ENCODE measurements at regions not wholly inside any gene's neighbourhood (a gene's known extent, or its start where the extent isn't known, plus 50 kb on each side); places are given as distances from the start of the nearest gene placed in this dataset.
"Not testable (repeated sequence)": the region's sequence is repeated elsewhere in the genome, so short reads cannot be mapped to it uniquely, and the experiment has no call there.

- H3K9me3 Mint-ChIP-seq; H3K36me3 Mint-ChIP-seq (ENCODE audit: low read depth); H3K27me3 Mint-ChIP-seq; intact Hi-C loops (cut with micrococcal nuclease); H3K4me1 Mint-ChIP-seq (ENCODE audit: low read depth); H3K4me3 Mint-ChIP-seq; H3K27ac Mint-ChIP-seq: not testable (repeated sequence)
Observed at GRCh38 chr13:100776686-100777085, 102.1 kb upstream of the TMTC4 start.

- peaks cover 6% of the 10 kb centered on the region for H3K4me1 Mint-ChIP-seq (ENCODE audit: low read depth)
- H3K36me3 Mint-ChIP-seq (ENCODE audit: low read depth): no peaks in the 10 kb centered on the region
- intact Hi-C loops (cut with micrococcal nuclease): no loop called here
- H3K27me3 Mint-ChIP-seq: no peaks in the 10 kb centered on the region
- H3K9me3 Mint-ChIP-seq: peaks cover 14% of the 10 kb centered on the region
- no peak overlapping the region for H3K27ac Mint-ChIP-seq
- H3K4me3 Mint-ChIP-seq: no peak overlapping the region
Observed at GRCh38 chr13:100773923-100774663, 99.5 kb upstream of the TMTC4 start.

- Mint-ChIP-seq H3K4me3 (no peak overlapping the region), H3K36me3 (ENCODE audit: low read depth) (no peaks in the 10 kb centered on the region), H3K9me3 (peaks cover 14% of the 10 kb centered on the region), H3K27ac (no peak overlapping the region), H3K4me1 (ENCODE audit: low read depth) (peaks cover 6% of the 10 kb centered on the region), H3K27me3 (no peaks in the 10 kb centered on the region)
- intact Hi-C loops (cut with micrococcal nuclease): no loop called here
Observed at GRCh38 chr13:100773429-100773828, 98.8 kb upstream of the TMTC4 start.

GRCh38 chr13:100767192-100767591 is 92.6 kb upstream of the TMTC4 start:
- no peak overlapping the region for H3K27ac Mint-ChIP-seq
- no peaks in the 10 kb centered on the region for H3K4me1 Mint-ChIP-seq (ENCODE audit: low read depth)
- no peak overlapping the region for H3K4me3 Mint-ChIP-seq
- intact Hi-C loops (cut with micrococcal nuclease): no loop called here
- no peaks in the 10 kb centered on the region for H3K27me3 Mint-ChIP-seq
- H3K36me3 Mint-ChIP-seq (ENCODE audit: low read depth): no peaks in the 10 kb centered on the region
- H3K9me3 Mint-ChIP-seq: peaks cover 11% of the 10 kb centered on the region

GRCh38 chr13:100766570-100766969 is 92.0 kb upstream of the TMTC4 start:
- H3K27me3 Mint-ChIP-seq; intact Hi-C loops (cut with micrococcal nuclease); H3K27ac Mint-ChIP-seq; H3K4me3 Mint-ChIP-seq; H3K4me1 Mint-ChIP-seq (ENCODE audit: low read depth); H3K36me3 Mint-ChIP-seq (ENCODE audit: low read depth): not testable (repeated sequence)
- H3K9me3 Mint-ChIP-seq: peaks cover 11% of the 10 kb centered on the region

GRCh38 chr13:100764937-100765336 is 90.3 kb upstream of the TMTC4 start:
- Mint-ChIP-seq H3K27ac (no peak overlapping the region), H3K27me3 (peaks cover 3% of the 10 kb centered on the region), H3K9me3 (peaks cover 9% of the 10 kb centered on the region), H3K36me3 (ENCODE audit: low read depth) (no peaks in the 10 kb centered on the region), H3K4me3 (no peak overlapping the region), H3K4me1 (ENCODE audit: low read depth) (no peaks in the 10 kb centered on the region)
- intact Hi-C loops (cut with micrococcal nuclease): no loop called here

GRCh38 chr13:100762126-100762525 is 87.5 kb upstream of the TMTC4 start:
- H3K4me3 Mint-ChIP-seq; H3K9me3 Mint-ChIP-seq; H3K27ac Mint-ChIP-seq; intact Hi-C loops (cut with micrococcal nuclease); H3K36me3 Mint-ChIP-seq (ENCODE audit: low read depth); H3K4me1 Mint-ChIP-seq (ENCODE audit: low read depth); H3K27me3 Mint-ChIP-seq: not testable (repeated sequence)

GRCh38 chr13:100755891-100756290 is 81.3 kb upstream of the TMTC4 start:
- no peaks in the 10 kb centered on the region for H3K4me1 Mint-ChIP-seq (ENCODE audit: low read depth)
- peaks cover 5% of the 10 kb centered on the region for H3K27me3 Mint-ChIP-seq
- no peak overlapping the region for H3K27ac Mint-ChIP-seq
- no peak overlapping the region for H3K4me3 Mint-ChIP-seq
- no peaks in the 10 kb centered on the region for H3K36me3 Mint-ChIP-seq (ENCODE audit: low read depth)
- no peaks in the 10 kb centered on the region for H3K9me3 Mint-ChIP-seq
- intact Hi-C loops (cut with micrococcal nuclease): no loop called here

- H3K36me3 Mint-ChIP-seq (ENCODE audit: low read depth): no peaks in the 10 kb centered on the region
- no peaks in the 10 kb centered on the region for H3K9me3 Mint-ChIP-seq
- intact Hi-C loops (cut with micrococcal nuclease): no loop called here
- H3K4me3 Mint-ChIP-seq: no peak overlapping the region
- H3K4me1 Mint-ChIP-seq (ENCODE audit: low read depth): no peaks in the 10 kb centered on the region
- no peaks in the 10 kb centered on the region for H3K27me3 Mint-ChIP-seq
- H3K27ac Mint-ChIP-seq: no peak overlapping the region
Observed at GRCh38 chr13:100754459-100754858, 79.9 kb upstream of the TMTC4 start.

GRCh38 chr13:100753376-100753775 is 78.8 kb upstream of the TMTC4 start:
- intact Hi-C loops (cut with micrococcal nuclease): no loop called here
- Mint-ChIP-seq H3K27ac (no peak overlapping the region), H3K4me3 (no peak overlapping the region), H3K9me3 (no peaks in the 10 kb centered on the region), H3K4me1 (ENCODE audit: low read depth) (no peaks in the 10 kb centered on the region), H3K36me3 (ENCODE audit: low read depth) (no peaks in the 10 kb centered on the region), H3K27me3 (no peaks in the 10 kb centered on the region)

GRCh38 chr13:100751826-100752225 is 77.2 kb upstream of the TMTC4 start:
- no peaks in the 10 kb centered on the region for H3K27me3 Mint-ChIP-seq
- H3K27ac Mint-ChIP-seq: no peak overlapping the region
- no peaks in the 10 kb centered on the region for H3K4me1 Mint-ChIP-seq (ENCODE audit: low read depth)
- intact Hi-C loops (cut with micrococcal nuclease): no loop called here
- no peaks in the 10 kb centered on the region for H3K9me3 Mint-ChIP-seq
- no peaks in the 10 kb centered on the region for H3K36me3 Mint-ChIP-seq (ENCODE audit: low read depth)
- H3K4me3 Mint-ChIP-seq: no peak overlapping the region

- intact Hi-C loops (cut with micrococcal nuclease): no loop called here
- Mint-ChIP-seq H3K27me3 (no peaks in the 10 kb centered on the region), H3K4me3 (no peak overlapping the region), H3K9me3 (peaks cover 5% of the 10 kb centered on the region), H3K36me3 (ENCODE audit: low read depth) (no peaks in the 10 kb centered on the region), H3K27ac (no peak overlapping the region), H3K4me1 (ENCODE audit: low read depth) (no peaks in the 10 kb centered on the region)
Observed at GRCh38 chr13:100746953-100747683, 72.5 kb upstream of the TMTC4 start.

- peaks cover 5% of the 10 kb centered on the region for H3K4me1 Mint-ChIP-seq (ENCODE audit: low read depth)
- H3K27me3 Mint-ChIP-seq: no peaks in the 10 kb centered on the region
- H3K36me3 Mint-ChIP-seq (ENCODE audit: low read depth): no peaks in the 10 kb centered on the region
- H3K9me3 Mint-ChIP-seq: peaks cover 9% of the 10 kb centered on the region
- intact Hi-C loops (cut with micrococcal nuclease): no loop called here
- no peak overlapping the region for H3K4me3 Mint-ChIP-seq
- no peak overlapping the region for H3K27ac Mint-ChIP-seq
Observed at GRCh38 chr13:100738176-100738855, 63.7 kb upstream of the TMTC4 start.

GRCh38 chr13:100735494-100735893 is 60.9 kb upstream of the TMTC4 start:
- Mint-ChIP-seq H3K27ac (no peak overlapping the region), H3K4me1 (ENCODE audit: low read depth) (peaks cover 5% of the 10 kb centered on the region), H3K4me3 (no peak overlapping the region), H3K9me3 (peaks cover 9% of the 10 kb centered on the region), H3K27me3 (peaks cover 2% of the 10 kb centered on the region), H3K36me3 (ENCODE audit: low read depth) (no peaks in the 10 kb centered on the region)
- intact Hi-C loops (cut with micrococcal nuclease): no loop called here

Data from dendritic cell treated with granulocyte-macrophage colony-stimulating factor and Interleukin-4, amounts not matched to agents 40 ng/mL and 50 ng/mL, for 4 days (primary cell).